GM06990 (cell line): ENCODE measurements at regions not wholly inside any gene's neighbourhood (a gene's known extent, or its start where the extent isn't known, plus 50 kb on each side); places are given as distances from the start of the nearest gene placed in this dataset.

Source experiments
- DNase-seq: peaks from one replicate; pipeline ENCODE4 v3.0.0-alpha.2; 2011; ENCODE audit not compliant: insufficient read length; ENCODE audit errors: extremely low read depth
- H3K27me3 ChIP-seq: replicated peaks from 2 replicates; pipeline ENCODE4 v1.6.0; 2011; ENCODE audit warnings: low read length; ENCODE audit not compliant: control insufficient read depth, insufficient read depth
- H3K36me3 ChIP-seq: 2 replicates; pipeline ENCODE4 v1.5.1; 2011; ENCODE audit warnings: low read length; ENCODE audit not compliant: control insufficient read depth, insufficient read depth
- H3K4me3 ChIP-seq: replicated peaks from 2 replicates; pipeline ENCODE4 v1.5.1; 2011; ENCODE audit warnings: low read depth, mild to moderate bottlenecking, control low read depth, low read length
- TF ChIP-seq, protein P1 (sequence below): IDR thresholded peaks from 2 replicates; pipeline ENCODE4 v1.5.1; 2011; ENCODE audit warnings: low read length, control low read depth, mild to moderate bottlenecking, inconsistent platforms; ENCODE audit not compliant: insufficient read depth, poor library complexity, severe bottlenecking

DNA sequence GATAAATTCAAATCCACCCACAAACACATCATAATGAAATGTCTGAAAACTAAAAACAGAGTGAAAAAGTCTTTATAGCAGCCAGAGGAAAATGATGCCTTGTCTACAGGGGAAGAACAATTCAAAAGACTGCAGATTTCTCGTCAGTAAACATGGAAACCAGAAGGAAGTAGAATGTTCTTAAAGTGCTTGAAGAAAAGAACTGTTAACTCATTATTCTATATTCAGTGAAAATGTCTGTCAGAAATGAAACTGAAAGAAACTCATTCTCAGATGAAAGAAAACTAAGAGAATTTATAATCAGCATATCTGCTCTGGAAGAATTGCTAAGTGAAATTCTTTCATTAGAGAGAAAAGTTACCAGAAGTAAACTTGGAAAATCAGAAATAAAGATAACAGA lies 416.1 kb downstream of the TBC1D32 start:
- TF ChIP-seq, protein P1, sequence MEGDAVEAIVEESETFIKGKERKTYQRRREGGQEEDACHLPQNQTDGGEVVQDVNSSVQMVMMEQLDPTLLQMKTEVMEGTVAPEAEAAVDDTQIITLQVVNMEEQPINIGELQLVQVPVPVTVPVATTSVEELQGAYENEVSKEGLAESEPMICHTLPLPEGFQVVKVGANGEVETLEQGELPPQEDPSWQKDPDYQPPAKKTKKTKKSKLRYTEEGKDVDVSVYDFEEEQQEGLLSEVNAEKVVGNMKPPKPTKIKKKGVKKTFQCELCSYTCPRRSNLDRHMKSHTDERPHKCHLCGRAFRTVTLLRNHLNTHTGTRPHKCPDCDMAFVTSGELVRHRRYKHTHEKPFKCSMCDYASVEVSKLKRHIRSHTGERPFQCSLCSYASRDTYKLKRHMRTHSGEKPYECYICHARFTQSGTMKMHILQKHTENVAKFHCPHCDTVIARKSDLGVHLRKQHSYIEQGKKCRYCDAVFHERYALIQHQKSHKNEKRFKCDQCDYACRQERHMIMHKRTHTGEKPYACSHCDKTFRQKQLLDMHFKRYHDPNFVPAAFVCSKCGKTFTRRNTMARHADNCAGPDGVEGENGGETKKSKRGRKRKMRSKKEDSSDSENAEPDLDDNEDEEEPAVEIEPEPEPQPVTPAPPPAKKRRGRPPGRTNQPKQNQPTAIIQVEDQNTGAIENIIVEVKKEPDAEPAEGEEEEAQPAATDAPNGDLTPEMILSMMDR: no peak
- no peak overlapping the region for H3K4me3 ChIP-seq
- no peak for DNase-seq
- no peaks in the 10 kb centered on the region for H3K27me3 ChIP-seq
- H3K36me3 ChIP-seq: no peaks in the 10 kb centered on the region

GRCh38 chr6:120916844-120917243 lies 417.4 kb downstream of the TBC1D32 start:
- TF ChIP-seq, protein P1: no peak
- no peaks in the 10 kb centered on the region for H3K27me3 ChIP-seq
- no peaks in the 10 kb centered on the region for H3K36me3 ChIP-seq
- DNase-seq: no peak
- no peak overlapping the region for H3K4me3 ChIP-seq

DNA sequence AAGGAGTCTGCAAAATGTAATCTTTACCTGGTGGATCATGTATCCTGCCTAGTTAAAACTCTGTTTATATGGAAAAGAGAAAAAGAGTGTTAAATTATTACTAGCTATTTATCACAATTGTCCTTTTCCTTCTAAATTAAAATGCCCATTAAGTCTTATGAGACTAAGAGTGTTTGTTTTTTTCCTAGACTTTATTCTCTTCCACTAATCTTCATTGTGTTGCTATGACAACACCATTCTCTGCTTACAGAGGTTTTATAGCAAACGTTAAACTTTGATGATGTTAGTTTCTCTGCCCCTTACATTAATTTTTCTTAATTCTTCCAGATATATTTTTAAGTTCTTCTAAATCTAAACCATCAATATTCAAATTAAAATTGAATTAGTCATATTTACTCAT lies 420.8 kb downstream of the TBC1D32 start:
- H3K27me3 ChIP-seq: no peaks in the 10 kb centered on the region
- no peaks in the 10 kb centered on the region for H3K36me3 ChIP-seq
- TF ChIP-seq, protein P1: no peak
- no peak overlapping the region for H3K4me3 ChIP-seq
- DNase-seq: no peak

GRCh38 chr6:120908767-120909166 lies 425.5 kb downstream of the TBC1D32 start:
- TF ChIP-seq, protein P1: no peak
- no peak overlapping the region for H3K4me3 ChIP-seq
- no peaks in the 10 kb centered on the region for H3K27me3 ChIP-seq
- DNase-seq: no peak
- no peaks in the 10 kb centered on the region for H3K36me3 ChIP-seq

GRCh38 chr6:120903836-120904235 lies 430.4 kb downstream of the TBC1D32 start:
- TF ChIP-seq, protein P1: no peak

GRCh38 chr6:120899932-120900331 lies 434.3 kb downstream of the TBC1D32 start:
- TF ChIP-seq, protein P1: no peak
- H3K27me3 ChIP-seq: no peaks in the 10 kb centered on the region
- no peak overlapping the region for H3K4me3 ChIP-seq
- no peaks in the 10 kb centered on the region for H3K36me3 ChIP-seq
- DNase-seq: peak; percentile 15

More at GRCh38 chr6:120903836-120904235, 430.4 kb downstream of the TBC1D32 start:
- H3K36me3 ChIP-seq: no peaks in the 10 kb centered on the region
- no peak for DNase-seq
- no peaks in the 10 kb centered on the region for H3K27me3 ChIP-seq
- H3K4me3 ChIP-seq: no peak overlapping the region
